ENCODE measurements at regions not wholly inside any gene's neighbourhood (a gene's known extent, or its start where the extent isn't known, plus 50 kb on each side); places are given as distances from the start of the nearest gene placed in this dataset.

DNA sequence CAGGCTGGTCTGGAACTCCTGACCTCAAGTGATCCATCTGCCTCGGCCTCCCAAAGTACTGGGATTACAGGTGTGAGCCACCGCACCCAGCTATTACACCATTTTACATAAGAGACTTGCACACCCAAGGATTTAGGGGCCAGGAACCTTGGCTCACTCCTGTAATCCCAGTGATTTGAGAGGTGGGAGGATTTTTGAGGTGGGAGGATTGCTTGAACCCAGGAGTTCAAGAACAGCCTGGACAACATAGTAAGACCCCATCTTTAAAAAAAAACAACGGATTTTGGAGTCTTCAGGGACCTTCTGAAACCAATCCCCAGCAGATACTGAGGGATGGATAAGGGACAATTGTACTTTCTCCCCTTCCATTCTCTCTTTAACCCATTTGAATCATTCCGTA, 55.3 kb upstream of the PIM1 start:
- no peak for TF ChIP-seq POLR2A (IDR thresholded peaks at IDR 0.05; ENCODE audit: low read depth, low read length)
- TF ChIP-seq PAX5 (IDR thresholded peaks at IDR 0.05; ENCODE audit: insufficient read depth, low read length, severe bottlenecking): no peak
- TF ChIP-seq TAF1 (IDR thresholded peaks at IDR 0.05; ENCODE audit: low read depth, low read length): no peak
- TF ChIP-seq POLR2AphosphoS5 (IDR thresholded peaks at IDR 0.05; ENCODE audit: low read depth, low read length): no peak
- TF ChIP-seq SPI1 (IDR thresholded peaks at IDR 0.05; ENCODE audit: low read depth, low read length): no peak
- no peak for TF ChIP-seq POU2F2 (IDR thresholded peaks at IDR 0.05; ENCODE audit: low read depth, low read length)
- DNase-seq (ENCODE audit: insufficient read length, low spot score): no peak
- no peak for FAIRE-seq

DNA sequence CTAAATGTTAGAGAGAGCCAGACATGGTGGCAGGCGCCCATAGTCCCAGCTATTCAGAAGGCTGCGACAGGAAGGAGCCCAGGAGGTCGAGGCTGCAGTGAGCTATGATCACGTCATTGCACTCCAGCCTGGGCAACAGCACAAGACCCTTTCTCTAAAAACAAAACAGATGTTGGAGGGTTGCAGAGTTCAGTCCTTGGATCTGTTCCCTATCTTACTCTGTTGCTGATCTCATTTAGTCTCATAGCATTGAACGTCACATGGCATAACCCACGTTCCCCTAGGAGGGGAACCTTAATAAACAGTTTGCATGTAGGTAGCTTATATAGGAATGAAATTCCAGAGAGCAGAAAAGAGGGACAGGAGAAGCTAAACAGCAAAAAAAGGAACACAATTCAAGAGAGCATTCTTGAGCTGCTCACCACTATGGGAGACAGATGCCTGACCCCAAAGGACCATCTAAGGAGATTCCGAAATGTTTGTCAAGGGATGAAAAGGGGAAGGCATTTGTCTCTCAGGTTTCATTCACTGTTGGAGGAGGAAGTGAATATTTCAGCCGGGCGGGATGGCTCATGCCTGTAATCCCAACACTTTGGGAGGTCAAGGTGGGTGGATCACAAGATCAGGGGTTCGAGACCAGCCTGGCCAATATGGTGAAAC, 54.6 kb upstream of the PIM1 start:
- DNase-seq (ENCODE audit: insufficient read length, low spot score) (no peak), FAIRE-seq (no peak)
- no peak for TF ChIP-seq POU2F2 (IDR thresholded peaks at IDR 0.05; ENCODE audit: low read depth, low read length)
- no peak for TF ChIP-seq POLR2AphosphoS5 (IDR thresholded peaks at IDR 0.05; ENCODE audit: low read depth, low read length)
- TF ChIP-seq TAF1 (IDR thresholded peaks at IDR 0.05; ENCODE audit: low read depth, low read length): no peak
- TF ChIP-seq POLR2A (IDR thresholded peaks at IDR 0.05; ENCODE audit: low read depth, low read length): no peak
- TF ChIP-seq PAX5 (IDR thresholded peaks at IDR 0.05; ENCODE audit: insufficient read depth, low read length, severe bottlenecking): no peak
- TF ChIP-seq SPI1 (IDR thresholded peaks at IDR 0.05; ENCODE audit: low read depth, low read length): no peak

DNA sequence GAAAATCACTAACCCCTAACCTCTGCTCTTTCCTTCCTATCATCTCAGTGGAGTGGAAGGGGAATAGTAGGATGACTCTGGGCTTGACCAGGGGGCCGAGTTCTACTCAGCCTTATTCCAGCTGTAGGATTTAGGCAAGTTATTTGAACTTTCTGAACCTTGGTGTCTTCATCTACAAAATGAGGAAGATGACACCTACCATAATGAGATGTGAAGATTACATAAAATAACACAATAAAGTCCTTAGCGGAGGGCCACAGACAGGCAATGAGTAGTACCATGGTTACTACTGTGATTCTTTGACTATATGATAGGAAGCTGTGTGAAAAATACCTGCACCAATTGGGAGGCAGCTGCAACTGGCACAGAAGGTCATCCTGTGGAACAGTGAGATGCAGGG, 53.6 kb upstream of the PIM1 start:
- FAIRE-seq (no peak), DNase-seq (ENCODE audit: insufficient read length, low spot score) (no peak)
- TF ChIP-seq POLR2AphosphoS5 (IDR thresholded peaks at IDR 0.05; ENCODE audit: low read depth, low read length) (no peak), POLR2A (IDR thresholded peaks at IDR 0.05; ENCODE audit: low read depth, low read length) (no peak), PAX5 (IDR thresholded peaks at IDR 0.05; ENCODE audit: insufficient read depth, low read length, severe bottlenecking) (no peak), TAF1 (IDR thresholded peaks at IDR 0.05; ENCODE audit: low read depth, low read length) (no peak), SPI1 (IDR thresholded peaks at IDR 0.05; ENCODE audit: low read depth, low read length) (no peak), POU2F2 (IDR thresholded peaks at IDR 0.05; ENCODE audit: low read depth, low read length) (no peak)

DNA sequence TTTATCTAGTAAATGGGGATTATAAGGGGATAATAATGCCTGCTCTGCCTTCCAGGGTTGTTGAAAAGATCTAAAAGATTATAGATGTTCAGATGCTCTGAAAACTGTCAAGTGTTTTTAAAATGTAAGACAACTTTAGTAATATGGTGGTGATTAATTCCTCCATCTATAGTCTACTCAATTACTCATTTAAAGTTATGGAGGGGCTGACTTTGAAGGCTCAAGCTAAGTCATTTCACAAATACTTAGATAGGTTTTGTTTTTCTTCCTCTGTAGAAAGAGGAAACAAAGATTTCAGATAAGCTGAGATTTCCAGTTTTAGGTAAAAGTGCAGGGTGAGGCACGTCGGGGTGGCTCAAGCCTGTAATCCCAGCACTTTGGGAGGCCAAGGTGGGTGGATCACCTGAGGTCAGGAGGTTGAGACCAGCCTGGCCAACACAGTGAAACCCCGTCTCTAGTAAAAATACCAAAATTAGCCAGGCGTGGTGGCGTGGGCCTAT, 50.5 kb upstream of the PIM1 start:
- TF ChIP-seq POU2F2 (IDR thresholded peaks at IDR 0.05; ENCODE audit: low read depth, low read length) (no peak), SPI1 (IDR thresholded peaks at IDR 0.05; ENCODE audit: low read depth, low read length) (no peak), PAX5 (IDR thresholded peaks at IDR 0.05; ENCODE audit: insufficient read depth, low read length, severe bottlenecking) (no peak), TAF1 (IDR thresholded peaks at IDR 0.05; ENCODE audit: low read depth, low read length) (no peak), POLR2A (IDR thresholded peaks at IDR 0.05; ENCODE audit: low read depth, low read length) (no peak), POLR2AphosphoS5 (IDR thresholded peaks at IDR 0.05; ENCODE audit: low read depth, low read length) (no peak)
- no peak for FAIRE-seq

More for the DNA sequence above, 50.5 kb upstream of the PIM1 start:
- DNase-seq (ENCODE audit: insufficient read length, low spot score): no peak
